ENCODE measurements at regions not wholly inside any gene's neighbourhood (a gene's known extent, or its start where the extent isn't known, plus 50 kb on each side); places are given as distances from the start of the nearest gene placed in this dataset.

DNA sequence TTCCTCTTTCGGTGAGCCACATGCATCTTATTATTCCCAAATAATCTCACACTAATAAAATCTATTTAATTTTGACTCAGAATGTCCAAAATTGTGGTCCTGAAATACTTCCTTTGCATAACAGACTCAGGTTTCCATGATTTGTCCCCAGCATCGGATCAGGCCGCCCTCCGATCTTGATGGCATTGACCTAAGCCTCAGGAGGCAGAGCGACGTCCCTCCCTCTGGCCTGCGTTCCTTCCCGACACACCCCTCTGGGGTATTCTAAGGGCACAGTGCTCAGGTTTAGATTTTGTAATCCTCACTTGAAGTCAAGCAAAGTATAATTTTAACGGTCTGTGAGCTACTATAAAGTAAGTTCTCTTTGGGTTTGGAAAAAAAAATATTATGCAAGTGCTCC, 857.7 kb downstream of the GALR1 start:
- no peak overlapping the region for H4K8ac ChIP-seq (ENCODE audit: low read length)
- no peaks in the 10 kb centered on the region for H3K27me3 ChIP-seq (ENCODE audit: control insufficient read depth in 1 of 2, insufficient read depth in 1 of 2, low read length in 2 of 2)
- no peak overlapping the region for H2BK15ac ChIP-seq (ENCODE audit: low read depth, poor library complexity, severe bottlenecking)
- H2AK5ac ChIP-seq (ENCODE audit: low read length, severe bottlenecking) = no peak overlapping the region
- H2BK5ac ChIP-seq (ENCODE audit: low read depth, low read length, poor library complexity, severe bottlenecking) = no peak overlapping the region
- no peak overlapping the region for H3K14ac ChIP-seq (ENCODE audit: low read length in 2 of 2)
- peaks cover 19% of the 10 kb centered on the region for H3K9me3 ChIP-seq (ENCODE audit: control insufficient read depth, low read length)
- DNase-seq = no peak
- 85% methylated on average over 8 of the region's 9 CpGs for WGBS
- no peak overlapping the region for H3K23ac ChIP-seq (ENCODE audit: low read length in 2 of 2)
- no peak overlapping the region for H2BK12ac ChIP-seq (ENCODE audit: low read length in 2 of 2)
- no peak overlapping the region for H3K4ac ChIP-seq (ENCODE audit: low read depth in 1 of 2, low read length in 2 of 2)
- no peaks in the 10 kb centered on the region for H3K36me3 ChIP-seq (ENCODE audit: control insufficient read depth in 1 of 2, insufficient read depth in 2 of 2, low read depth in 1 of 2, low read length in 2 of 2)
- H3K79me1 ChIP-seq (replicated peaks; ENCODE audit: low read length, poor library complexity, severe bottlenecking) = no peaks in the 10 kb centered on the region
- no peak overlapping the region for H3K18ac ChIP-seq (ENCODE audit: low read depth in 1 of 2, low read length in 2 of 2)
- H4K91ac ChIP-seq (ENCODE audit: low read length) = no peak overlapping the region
- H3K27ac ChIP-seq (ENCODE audit: low read length, poor library complexity, severe bottlenecking) = no peak overlapping the region
- H2BK120ac ChIP-seq (ENCODE audit: low read depth, low read length) = no peak overlapping the region
- H3K4me2 ChIP-seq (ENCODE audit: low read length, poor library complexity, severe bottlenecking) = no peak overlapping the region
- no peak overlapping the region for H3K9ac ChIP-seq (ENCODE audit: low read length)
- H3K4me3 ChIP-seq (ENCODE audit: insufficient read depth in 1 of 2, low read depth in 1 of 2, low read length in 2 of 2) = no peak overlapping the region
- H2AFZ ChIP-seq (ENCODE audit: low read depth, low read length) = no peak overlapping the region
- no peaks in the 10 kb centered on the region for H3K4me1 ChIP-seq (ENCODE audit: control insufficient read depth, insufficient read depth, low read depth, low read length)

DNA sequence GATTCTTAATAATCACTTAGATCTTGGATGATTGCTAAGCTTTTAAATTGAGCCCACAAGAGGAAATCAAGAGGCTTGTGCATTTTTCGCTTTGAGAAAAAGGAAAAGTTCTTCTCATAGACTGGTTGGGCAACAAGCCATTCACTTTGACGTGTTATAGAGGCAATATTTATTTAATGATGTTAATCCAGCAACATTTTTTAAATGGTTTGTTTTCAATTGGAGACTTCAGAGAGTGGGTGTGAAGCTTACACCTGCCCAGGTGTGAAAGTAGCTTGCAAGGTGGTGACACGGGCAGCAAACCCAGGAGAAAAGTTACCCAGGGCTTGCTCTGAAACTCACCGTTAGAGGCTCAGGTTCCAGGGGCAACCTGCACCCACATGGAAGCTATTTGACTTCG, 858.9 kb downstream of the GALR1 start:
- no peaks in the 10 kb centered on the region for H3K4me1 ChIP-seq (ENCODE audit: control insufficient read depth, insufficient read depth, low read depth, low read length)
- no peak overlapping the region for H3K14ac ChIP-seq (ENCODE audit: low read length in 2 of 2)
- H3K27ac ChIP-seq (ENCODE audit: low read length, poor library complexity, severe bottlenecking) = no peak overlapping the region
- H3K18ac ChIP-seq (ENCODE audit: low read depth in 1 of 2, low read length in 2 of 2) = no peak overlapping the region
- WGBS = 60% methylated on average over 5 of the region's 5 CpGs
- H3K23ac ChIP-seq (ENCODE audit: low read length in 2 of 2) = no peak overlapping the region
- H2AK5ac ChIP-seq (ENCODE audit: low read length, severe bottlenecking) = no peak overlapping the region
- no peaks in the 10 kb centered on the region for H3K27me3 ChIP-seq (ENCODE audit: control insufficient read depth in 1 of 2, insufficient read depth in 1 of 2, low read length in 2 of 2)
- H3K4ac ChIP-seq (ENCODE audit: low read depth in 1 of 2, low read length in 2 of 2) = no peak overlapping the region
- peaks cover 22% of the 10 kb centered on the region for H3K9me3 ChIP-seq (ENCODE audit: control insufficient read depth, low read length)
- H3K36me3 ChIP-seq (ENCODE audit: control insufficient read depth in 1 of 2, insufficient read depth in 2 of 2, low read depth in 1 of 2, low read length in 2 of 2) = no peaks in the 10 kb centered on the region
- H3K4me2 ChIP-seq (ENCODE audit: low read length, poor library complexity, severe bottlenecking) = no peak overlapping the region
- no peak overlapping the region for H2BK15ac ChIP-seq (ENCODE audit: low read depth, poor library complexity, severe bottlenecking)
- no peak overlapping the region for H2BK120ac ChIP-seq (ENCODE audit: low read depth, low read length)
- no peak overlapping the region for H2BK12ac ChIP-seq (ENCODE audit: low read length in 2 of 2)
- no peaks in the 10 kb centered on the region for H3K79me1 ChIP-seq (replicated peaks; ENCODE audit: low read length, poor library complexity, severe bottlenecking)
- H3K4me3 ChIP-seq (ENCODE audit: insufficient read depth in 1 of 2, low read depth in 1 of 2, low read length in 2 of 2) = no peak overlapping the region
- H2BK5ac ChIP-seq (ENCODE audit: low read depth, low read length, poor library complexity, severe bottlenecking) = no peak overlapping the region
- H4K8ac ChIP-seq (ENCODE audit: low read length) = no peak overlapping the region
- H3K9ac ChIP-seq (ENCODE audit: low read length) = no peak overlapping the region
- no peak overlapping the region for H2AFZ ChIP-seq (ENCODE audit: low read depth, low read length)
- no peak for DNase-seq
- no peak overlapping the region for H4K91ac ChIP-seq (ENCODE audit: low read length)

DNA sequence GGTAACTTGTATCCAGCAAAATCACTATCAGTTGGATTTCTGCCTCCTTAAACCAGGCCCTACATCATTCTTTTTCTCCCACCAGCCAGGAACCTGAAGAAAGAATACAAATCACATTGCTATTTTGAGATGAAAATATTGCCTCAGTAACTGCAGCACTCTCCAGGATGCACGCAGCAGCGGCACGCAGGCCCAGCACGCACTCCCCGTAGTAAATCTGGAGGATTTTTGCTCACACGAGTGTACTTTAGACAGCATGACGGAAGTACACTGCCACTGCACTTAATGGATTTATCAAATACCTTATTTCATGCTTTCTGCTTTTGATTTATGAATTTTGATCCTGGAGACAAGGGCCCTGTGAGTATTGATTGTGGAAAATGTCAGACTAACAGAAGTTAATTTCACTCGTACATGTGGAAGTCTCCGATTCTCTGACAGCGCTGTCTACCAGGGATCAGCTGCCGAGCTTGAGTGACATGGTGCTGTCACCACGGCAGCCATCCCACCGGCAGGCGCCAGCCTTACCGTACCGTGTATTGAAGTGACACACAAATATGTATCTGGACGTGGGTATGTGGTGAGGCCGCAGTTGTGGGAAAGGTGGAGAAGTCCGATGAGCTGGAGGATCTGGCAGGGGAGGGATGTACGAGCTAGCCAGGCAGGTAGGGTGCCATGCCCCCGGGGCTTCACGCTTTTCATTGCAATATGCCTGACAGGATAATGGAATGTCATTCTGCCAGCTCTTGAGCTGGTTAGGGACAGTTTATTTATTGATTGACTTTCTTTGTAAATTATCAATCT, 863.7 kb downstream of the GALR1 start:
- H3K9me3 ChIP-seq (ENCODE audit: control insufficient read depth, low read length) = peaks cover 14% of the 10 kb centered on the region
- no peak overlapping the region for H3K4ac ChIP-seq (ENCODE audit: low read depth in 1 of 2, low read length in 2 of 2)
- 90% methylated on average over 19 of the region's 22 CpGs for WGBS
- no peaks in the 10 kb centered on the region for H3K36me3 ChIP-seq (ENCODE audit: control insufficient read depth in 1 of 2, insufficient read depth in 2 of 2, low read depth in 1 of 2, low read length in 2 of 2)
- no peak overlapping the region for H3K18ac ChIP-seq (ENCODE audit: low read depth in 1 of 2, low read length in 2 of 2)
- no peak overlapping the region for H2BK120ac ChIP-seq (ENCODE audit: low read depth, low read length)
- H2AFZ ChIP-seq (ENCODE audit: low read depth, low read length) = no peak overlapping the region
- no peak overlapping the region for H4K8ac ChIP-seq (ENCODE audit: low read length)
- no peak overlapping the region for H2BK5ac ChIP-seq (ENCODE audit: low read depth, low read length, poor library complexity, severe bottlenecking)
- no peaks in the 10 kb centered on the region for H3K4me1 ChIP-seq (ENCODE audit: control insufficient read depth, insufficient read depth, low read depth, low read length)
- H3K4me2 ChIP-seq (ENCODE audit: low read length, poor library complexity, severe bottlenecking) = no peak overlapping the region
- H3K27me3 ChIP-seq (ENCODE audit: control insufficient read depth in 1 of 2, insufficient read depth in 1 of 2, low read length in 2 of 2) = no peaks in the 10 kb centered on the region
- H3K9ac ChIP-seq (ENCODE audit: low read length) = no peak overlapping the region
- no peak for DNase-seq
- H3K79me1 ChIP-seq (replicated peaks; ENCODE audit: low read length, poor library complexity, severe bottlenecking) = no peaks in the 10 kb centered on the region
- no peak overlapping the region for H4K91ac ChIP-seq (ENCODE audit: low read length)
- H3K23ac ChIP-seq (ENCODE audit: low read length in 2 of 2) = no peak overlapping the region
- no peak overlapping the region for H2AK5ac ChIP-seq (ENCODE audit: low read length, severe bottlenecking)
- no peak overlapping the region for H3K4me3 ChIP-seq (ENCODE audit: insufficient read depth in 1 of 2, low read depth in 1 of 2, low read length in 2 of 2)
- H3K27ac ChIP-seq (ENCODE audit: low read length, poor library complexity, severe bottlenecking) = no peak overlapping the region
- no peak overlapping the region for H3K14ac ChIP-seq (ENCODE audit: low read length in 2 of 2)
- no peak overlapping the region for H2BK12ac ChIP-seq (ENCODE audit: low read length in 2 of 2)
- H2BK15ac ChIP-seq (ENCODE audit: low read depth, poor library complexity, severe bottlenecking) = no peak overlapping the region

DNA sequence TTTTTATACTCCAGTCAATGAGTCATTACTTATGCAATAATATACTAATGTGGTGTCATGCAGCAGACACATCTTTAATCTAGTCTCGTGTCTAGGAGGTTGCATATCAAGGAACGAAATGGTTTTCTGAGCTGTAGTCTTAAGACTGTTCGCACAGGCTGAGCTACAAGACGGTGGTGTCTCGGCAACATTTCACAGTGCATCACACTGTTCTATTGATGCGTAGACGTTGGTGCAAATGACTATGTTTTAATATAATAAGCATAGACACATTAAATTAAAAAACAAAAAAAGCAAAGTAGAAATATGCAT, 864.2 kb downstream of the GALR1 start:
- Histone ChIP-seq H3K9me3 (ENCODE audit: control insufficient read depth, low read length) (peaks cover 14% of the 10 kb centered on the region), H2BK5ac (ENCODE audit: low read depth, low read length, poor library complexity, severe bottlenecking) (no peak overlapping the region), H3K79me1 (replicated peaks; ENCODE audit: low read length, poor library complexity, severe bottlenecking) (no peaks in the 10 kb centered on the region), H3K4me1 (ENCODE audit: control insufficient read depth, insufficient read depth, low read depth, low read length) (no peaks in the 10 kb centered on the region), H4K8ac (ENCODE audit: low read length) (no peak overlapping the region), H2BK12ac (ENCODE audit: low read length in 2 of 2) (no peak overlapping the region), H2AK5ac (ENCODE audit: low read length, severe bottlenecking) (no peak overlapping the region), H3K14ac (ENCODE audit: low read length in 2 of 2) (no peak overlapping the region), H3K18ac (ENCODE audit: low read depth in 1 of 2, low read length in 2 of 2) (no peak overlapping the region), H2AFZ (ENCODE audit: low read depth, low read length) (no peak overlapping the region), H4K91ac (ENCODE audit: low read length) (no peak overlapping the region), H3K4me3 (ENCODE audit: insufficient read depth in 1 of 2, low read depth in 1 of 2, low read length in 2 of 2) (no peak overlapping the region), H3K4me2 (ENCODE audit: low read length, poor library complexity, severe bottlenecking) (no peak overlapping the region), H3K27me3 (ENCODE audit: control insufficient read depth in 1 of 2, insufficient read depth in 1 of 2, low read length in 2 of 2) (no peaks in the 10 kb centered on the region), H3K4ac (ENCODE audit: low read depth in 1 of 2, low read length in 2 of 2) (no peak overlapping the region), H2BK15ac (ENCODE audit: low read depth, poor library complexity, severe bottlenecking) (no peak overlapping the region), H3K36me3 (ENCODE audit: control insufficient read depth in 1 of 2, insufficient read depth in 2 of 2, low read depth in 1 of 2, low read length in 2 of 2) (no peaks in the 10 kb centered on the region), H2BK120ac (ENCODE audit: low read depth, low read length) (no peak overlapping the region), H3K27ac (ENCODE audit: low read length, poor library complexity, severe bottlenecking) (no peak overlapping the region), H3K23ac (ENCODE audit: low read length in 2 of 2) (no peak overlapping the region), H3K9ac (ENCODE audit: low read length) (no peak overlapping the region)
- DNase-seq = no peak
- 87% methylated on average over 4 of the region's 7 CpGs for WGBS

All from mesenchymal stem cell (in vitro differentiated cells and primary cell).